Prostate gland (tissue), 2 donors: ENCODE measurements at regions not wholly inside any gene's neighbourhood (a gene's known extent, or its start where the extent isn't known, plus 50 kb on each side); places are given as distances from the start of the nearest gene placed in this dataset.

Experiments
- DNase-seq: peaks from one replicate; pipeline ENCODE4 v3.0.0-alpha.2; 2019; ENCODE audit warnings: low spot score
- H3K27ac ChIP-seq, 2 donors: fragments of 200-600 bp; sonication (generic); 2 replicates each; pipeline ENCODE4 v1.5.1; 2017 to 2019
- H3K27me3 ChIP-seq: fragments of 200-600 bp; sonication (generic); replicated peaks from 2 replicates; pipeline ENCODE4 v1.5.1; 2019; ENCODE audit not compliant: insufficient read depth
- H3K36me3 ChIP-seq, 2 donors: fragments of 200-600 bp; sonication (generic); 1 replicate in 1 of 2; 2 replicates in 1 of 2; pipeline versions ENCODE4 v1.5.1 to v1.8.1; 2017 to 2019
- H3K4me1 ChIP-seq: fragments of 200-600 bp; sonication (generic); replicated peaks from 2 replicates; pipeline ENCODE4 v1.5.1; 2019
- H3K4me3 ChIP-seq, 2 donors: fragments of 200-600 bp; sonication (generic); 2 replicates each; pipeline ENCODE4 v1.5.1; 2017 to 2019
- H3K9me3 ChIP-seq: fragments of 200-600 bp; sonication (generic); 2 replicates; pipeline ENCODE4 v1.5.1; 2017
- POLR2A ChIP-seq: fragments of 450-650 bp; IDR thresholded peaks from one replicate; pipeline ENCODE4 v1.6.1; 2016; ENCODE audit warnings: antibody characterized with exemption, mild to moderate bottlenecking
- POLR2AphosphoS5 ChIP-seq: sonication (generic); formaldehyde crosslinking; IDR thresholded peaks from one replicate; pipeline ENCODE4 v1.6.1; 2017; ENCODE audit warnings: antibody characterized with exemption
- WGBS: methylation state at CpG from one replicate; pipeline ENCODE4 v1.1.5; 2018; 5-methylcytosine and 5-hydroxymethylcytosine counted together
- intact Hi-C: fragments of 100-400 bp; cut with DNase I; formaldehyde crosslinking; loops from one replicate; pipeline ENCODE4 v1.14.2; 2022
- TF ChIP-seq, protein P1 (sequence below), 4 experiments: fragments of 200-600 bp in 2 of 4; fragments of 450-650 bp in 2 of 4; sonication (generic) in 2 of 4; IDR thresholded peaks; 1 replicate in 3 of 4; 2 replicates in 1 of 4; pipeline ENCODE4 v1.5.1; 2016 to 2019; ENCODE audit warnings: antibody characterized with exemption in 4 of 4, mild to moderate bottlenecking in 2 of 4, moderate library complexity in 2 of 4

DNA sequence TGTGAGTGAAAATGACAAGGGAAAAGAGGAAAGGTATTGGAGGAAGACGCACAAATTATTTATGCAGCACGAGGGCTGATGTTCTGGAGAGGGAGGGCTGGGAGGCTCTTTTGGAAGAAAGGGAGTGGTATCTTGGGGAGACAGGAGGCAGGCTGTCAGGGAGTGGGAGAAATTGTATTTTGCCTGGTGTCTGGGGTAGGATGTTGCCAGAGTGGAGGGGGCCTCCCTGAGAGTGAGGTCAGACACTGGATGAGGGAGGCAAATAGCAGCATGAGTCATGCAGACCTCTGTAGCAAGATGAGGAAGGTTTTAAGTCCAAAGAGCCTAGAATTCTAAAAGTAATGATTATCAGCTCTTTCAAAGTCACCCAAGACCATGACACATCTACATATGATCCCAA lies 158.0 kb downstream of the DMRT2 start:
- H3K27me3 ChIP-seq: no peaks in the 10 kb centered on the region
- no peak for TF ChIP-seq POLR2A
- TF ChIP-seq, protein P1, sequence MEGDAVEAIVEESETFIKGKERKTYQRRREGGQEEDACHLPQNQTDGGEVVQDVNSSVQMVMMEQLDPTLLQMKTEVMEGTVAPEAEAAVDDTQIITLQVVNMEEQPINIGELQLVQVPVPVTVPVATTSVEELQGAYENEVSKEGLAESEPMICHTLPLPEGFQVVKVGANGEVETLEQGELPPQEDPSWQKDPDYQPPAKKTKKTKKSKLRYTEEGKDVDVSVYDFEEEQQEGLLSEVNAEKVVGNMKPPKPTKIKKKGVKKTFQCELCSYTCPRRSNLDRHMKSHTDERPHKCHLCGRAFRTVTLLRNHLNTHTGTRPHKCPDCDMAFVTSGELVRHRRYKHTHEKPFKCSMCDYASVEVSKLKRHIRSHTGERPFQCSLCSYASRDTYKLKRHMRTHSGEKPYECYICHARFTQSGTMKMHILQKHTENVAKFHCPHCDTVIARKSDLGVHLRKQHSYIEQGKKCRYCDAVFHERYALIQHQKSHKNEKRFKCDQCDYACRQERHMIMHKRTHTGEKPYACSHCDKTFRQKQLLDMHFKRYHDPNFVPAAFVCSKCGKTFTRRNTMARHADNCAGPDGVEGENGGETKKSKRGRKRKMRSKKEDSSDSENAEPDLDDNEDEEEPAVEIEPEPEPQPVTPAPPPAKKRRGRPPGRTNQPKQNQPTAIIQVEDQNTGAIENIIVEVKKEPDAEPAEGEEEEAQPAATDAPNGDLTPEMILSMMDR (IDR thresholded peaks at IDR 0.05): no peak
- TF ChIP-seq POLR2AphosphoS5: no peak
- H3K4me1 ChIP-seq: no peaks in the 10 kb centered on the region
- no peak overlapping the region for H3K4me3 ChIP-seq
- no peaks in the 10 kb centered on the region for H3K9me3 ChIP-seq
- DNase-seq: no peak
- 48% methylated on average over 2 of the region's 2 CpGs for WGBS
- intact Hi-C loops: no loop called here
- no peaks in the 10 kb centered on the region for H3K36me3 ChIP-seq
- H3K27ac ChIP-seq: no peak overlapping the region

DNA sequence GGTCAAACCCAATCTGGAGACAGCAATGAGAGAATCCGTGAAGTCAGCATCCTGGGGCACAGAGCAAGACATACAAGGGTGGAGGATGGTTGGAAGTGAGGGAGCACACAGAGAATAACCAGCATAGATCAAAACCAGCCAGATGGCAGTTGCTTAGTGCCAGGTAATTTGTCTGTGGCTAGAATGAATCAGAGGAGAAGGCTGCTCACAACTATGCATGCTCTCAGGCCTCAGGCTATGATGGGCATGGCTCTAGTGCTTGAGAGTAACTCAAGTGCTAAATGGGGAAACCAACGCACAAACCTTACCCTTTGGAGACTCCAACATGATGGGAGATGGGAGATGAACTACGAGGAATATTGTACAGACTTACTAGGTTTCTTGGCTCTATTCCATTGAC lies 160.8 kb downstream of the DMRT2 start:
- TF ChIP-seq POLR2AphosphoS5 (no peak), POLR2A (no peak)
- TF ChIP-seq, protein P1 (IDR thresholded peaks at IDR 0.05): no peak
- no peaks in the 10 kb centered on the region for H3K36me3 ChIP-seq
- no peak overlapping the region for H3K27ac ChIP-seq
- 97% methylated on average over 3 of the region's 3 CpGs for WGBS
- no peaks in the 10 kb centered on the region for H3K4me1 ChIP-seq
- no peaks in the 10 kb centered on the region for H3K9me3 ChIP-seq
- intact Hi-C loops: no loop called here
- H3K27me3 ChIP-seq: no peaks in the 10 kb centered on the region
- no peak for DNase-seq
- no peak overlapping the region for H3K4me3 ChIP-seq

DNA sequence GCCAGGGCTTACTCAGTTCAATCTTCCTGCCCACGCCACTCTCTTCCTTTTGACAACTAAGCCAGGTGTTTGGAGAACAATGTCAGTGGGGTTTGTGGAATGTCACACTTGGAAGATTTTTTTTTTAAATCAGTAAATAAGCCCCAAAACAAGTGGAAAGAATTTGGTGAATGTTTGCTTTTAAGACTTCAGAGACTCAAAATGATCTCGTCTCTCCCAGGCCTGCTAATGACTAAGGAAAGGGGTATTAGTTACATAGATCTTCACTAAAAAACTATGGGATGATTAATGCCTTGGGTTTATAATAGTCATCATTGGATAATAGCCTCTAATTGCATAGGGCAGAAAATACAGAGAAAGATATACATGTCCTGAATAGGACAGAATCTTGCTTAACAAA lies 166.4 kb downstream of the DMRT2 start:
- Histone ChIP-seq H3K4me1 (no peaks in the 10 kb centered on the region), H3K36me3 (no peaks in the 10 kb centered on the region), H3K27me3 (no peaks in the 10 kb centered on the region), H3K4me3 (no peak overlapping the region), H3K9me3 (no peaks in the 10 kb centered on the region), H3K27ac (no peak overlapping the region)
- intact Hi-C loops: no loop called here
- WGBS: 72% methylated on average over 2 of the region's 2 CpGs
- DNase-seq: no peak
- TF ChIP-seq, protein P1 (IDR thresholded peaks at IDR 0.05): no peak
- no peak for TF ChIP-seq POLR2A
- TF ChIP-seq POLR2AphosphoS5: no peak

DNA sequence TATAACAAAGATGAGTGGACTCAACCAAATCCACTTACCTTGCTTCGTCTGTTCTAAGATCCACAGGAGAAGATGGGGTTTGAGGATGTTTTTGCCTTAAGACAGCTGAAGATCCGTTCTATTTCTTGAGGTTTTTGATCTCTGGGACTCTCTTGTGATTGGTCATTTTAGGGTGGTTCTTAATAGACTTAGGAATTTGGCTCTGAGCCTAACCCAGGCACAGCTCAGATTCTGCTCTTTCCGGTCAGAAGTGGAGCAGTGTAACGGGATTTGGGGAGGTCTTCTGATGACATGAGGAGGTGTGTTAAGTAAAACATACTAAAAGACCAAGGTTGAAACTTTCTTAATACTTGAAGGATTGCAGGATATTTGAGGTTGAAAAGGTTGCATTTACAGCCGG lies 166.9 kb downstream of the DMRT2 start:
- H3K27me3 ChIP-seq: no peaks in the 10 kb centered on the region
- H3K27ac ChIP-seq: no peak overlapping the region
- no peak for DNase-seq
- intact Hi-C loops: no loop called here
- H3K9me3 ChIP-seq: no peaks in the 10 kb centered on the region
- H3K4me3 ChIP-seq: no peak overlapping the region
- no peaks in the 10 kb centered on the region for H3K4me1 ChIP-seq
- no peak for TF ChIP-seq POLR2AphosphoS5
- TF ChIP-seq, protein P1 (IDR thresholded peaks at IDR 0.05): no peak
- no peak for TF ChIP-seq POLR2A
- 79% methylated on average over 5 of the region's 5 CpGs for WGBS
- no peaks in the 10 kb centered on the region for H3K36me3 ChIP-seq

DNA sequence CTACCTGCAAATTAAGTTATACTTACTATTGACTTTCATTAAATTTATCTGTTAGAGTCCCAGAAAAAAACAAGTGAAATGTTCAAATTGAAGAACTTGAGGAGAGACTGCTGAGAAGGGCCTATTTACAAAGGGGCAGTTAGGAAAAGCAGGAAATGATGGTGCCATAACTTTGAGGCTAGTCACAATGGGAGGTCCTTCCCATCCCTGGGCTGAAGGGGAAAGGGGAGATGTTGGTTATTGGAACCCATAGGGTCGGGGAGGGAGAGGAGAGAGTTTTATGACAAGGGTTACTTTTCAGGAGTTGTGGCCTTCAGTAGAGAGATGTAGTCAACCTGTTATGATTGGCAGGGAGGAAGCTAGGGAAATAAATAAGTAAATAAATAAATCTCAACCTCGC lies 169.1 kb downstream of the DMRT2 start:
- no peak for DNase-seq
- Histone ChIP-seq H3K4me1 (no peaks in the 10 kb centered on the region), H3K9me3 (no peaks in the 10 kb centered on the region), H3K27ac (no peak overlapping the region), H3K4me3 (no peak overlapping the region), H3K36me3 (no peaks in the 10 kb centered on the region), H3K27me3 (no peaks in the 10 kb centered on the region)
- 78% methylated on average over 2 of the region's 2 CpGs for WGBS
- TF ChIP-seq POLR2AphosphoS5: no peak
- TF ChIP-seq POLR2A: no peak
- TF ChIP-seq, protein P1 (IDR thresholded peaks at IDR 0.05): no peak
- intact Hi-C loops: no loop called here
